IPS-18c (cell line): ENCODE measurements at regions not wholly inside any gene's neighbourhood (a gene's known extent, or its start where the extent isn't known, plus 50 kb on each side); places are given as distances from the start of the nearest gene placed in this dataset.

Experiments used
- H3K4me3 ChIP-seq: 2 replicates; pipeline ENCODE4 v1.7.0; 2013; ENCODE audit warnings: low read depth, mild to moderate bottlenecking, low read length, moderate library complexity; ENCODE audit not compliant: insufficient read depth
- H3K9me3 ChIP-seq: one replicate; pipeline ENCODE4 v1.6.1; 2013; ENCODE audit warnings: mild to moderate bottlenecking, low read length, moderate library complexity; ENCODE audit not compliant: control insufficient read depth, insufficient read depth

GRCh38 chr16:63038397-63039106 lies 1002.3 kb upstream of the CDH8 start:
- no peaks in the 10 kb centered on the region for H3K9me3 ChIP-seq
- H3K4me3 ChIP-seq: no peak overlapping the region

- no peak overlapping the region for H3K4me3 ChIP-seq
- H3K9me3 ChIP-seq: no peaks in the 10 kb centered on the region
These were observed 1001.6 kb upstream of the CDH8 start for GRCh38 chr16:63037761-63038396.

GRCh38 chr16:63018581-63019223 lies 982.5 kb upstream of the CDH8 start:
- H3K4me3 ChIP-seq: no peak overlapping the region
- no peaks in the 10 kb centered on the region for H3K9me3 ChIP-seq

GRCh38 chr16:63008688-63009087 lies 972.5 kb upstream of the CDH8 start:
- no peak overlapping the region for H3K4me3 ChIP-seq
- H3K9me3 ChIP-seq: no peaks in the 10 kb centered on the region

GRCh38 chr16:63005356-63005755 lies 969.1 kb upstream of the CDH8 start:
- H3K9me3 ChIP-seq: peaks cover 6% of the 10 kb centered on the region
- H3K4me3 ChIP-seq: no peak overlapping the region

- no peak overlapping the region for H3K4me3 ChIP-seq
- no peaks in the 10 kb centered on the region for H3K9me3 ChIP-seq
These were observed 953.2 kb upstream of the CDH8 start for GRCh38 chr16:62989480-62989879.

GRCh38 chr16:62985722-62986121 lies 949.5 kb upstream of the CDH8 start:
- Histone ChIP-seq H3K9me3 (no peaks in the 10 kb centered on the region), H3K4me3 (no peak overlapping the region)

GRCh38 chr16:62978451-62978850 lies 942.2 kb upstream of the CDH8 start:
- H3K9me3 ChIP-seq: no peaks in the 10 kb centered on the region
- H3K4me3 ChIP-seq: no peak overlapping the region

- Histone ChIP-seq H3K9me3 (no peaks in the 10 kb centered on the region), H3K4me3 (no peak overlapping the region)
These were observed 941.6 kb upstream of the CDH8 start for GRCh38 chr16:62977876-62978275.

- Histone ChIP-seq H3K4me3 (no peak overlapping the region), H3K9me3 (no peaks in the 10 kb centered on the region)
These were observed 938.2 kb upstream of the CDH8 start for GRCh38 chr16:62974424-62974823.

- no peaks in the 10 kb centered on the region for H3K9me3 ChIP-seq
- H3K4me3 ChIP-seq: no peak overlapping the region
These were observed 934.6 kb upstream of the CDH8 start for GRCh38 chr16:62970851-62971250.

GRCh38 chr16:62969711-62970318 lies 933.6 kb upstream of the CDH8 start:
- Histone ChIP-seq H3K9me3 (no peaks in the 10 kb centered on the region), H3K4me3 (no peak overlapping the region)

- no peak overlapping the region for H3K4me3 ChIP-seq
- H3K9me3 ChIP-seq: no peaks in the 10 kb centered on the region
These were observed 931.4 kb upstream of the CDH8 start for GRCh38 chr16:62967611-62968010.

GRCh38 chr16:62967163-62967562 lies 930.9 kb upstream of the CDH8 start:
- Histone ChIP-seq H3K9me3 (no peaks in the 10 kb centered on the region), H3K4me3 (no peak overlapping the region)

GRCh38 chr16:62966626-62967025 lies 930.4 kb upstream of the CDH8 start:
- H3K9me3 ChIP-seq: no peaks in the 10 kb centered on the region
- no peak overlapping the region for H3K4me3 ChIP-seq

- Histone ChIP-seq H3K4me3 (no peak overlapping the region), H3K9me3 (no peaks in the 10 kb centered on the region)
These were observed 929.6 kb upstream of the CDH8 start for GRCh38 chr16:62965831-62966230.

- Histone ChIP-seq H3K4me3 (no peak overlapping the region), H3K9me3 (no peaks in the 10 kb centered on the region)
These were observed 927.6 kb upstream of the CDH8 start for GRCh38 chr16:62963846-62964245.

- H3K9me3 ChIP-seq: no peaks in the 10 kb centered on the region
- H3K4me3 ChIP-seq: no peak overlapping the region
These were observed 918.8 kb upstream of the CDH8 start for GRCh38 chr16:62955033-62955349.
